Effector memory CD8-positive, alpha-beta T cell (primary cell): ENCODE measurements at regions not wholly inside any gene's neighbourhood (a gene's known extent, or its start where the extent isn't known, plus 50 kb on each side); places are given as distances from the start of the nearest gene placed in this dataset.

Experiments
- ATAC-seq: fragments of 150-1000 bp; cut with Tn5 transposase; replicated peaks from 2 replicates; pipeline ENCODE4 v1.10.0; 2021; ENCODE audit warnings: mild to moderate bottlenecking, moderate library complexity
- DNase-seq, 3 experiments: peaks; one replicate each; pipeline ENCODE4 v3.0.0; 2021
- H3K27ac Mint-ChIP-seq, 2 donors: one replicate each; pipeline ENCODE4 v1.8.0; 2022; ENCODE audit warnings: mild to moderate bottlenecking in 2 of 2, mixed read lengths in 2 of 2, moderate library complexity in 2 of 2
- H3K27me3 Mint-ChIP-seq, 2 donors: one replicate each; pipeline ENCODE4 v1.8.0; 2022; ENCODE audit warnings: mixed read lengths in 2 of 2
- H3K36me3 Mint-ChIP-seq: one replicate; pipeline ENCODE4 v1.8.0; 2022; ENCODE audit warnings: mild to moderate bottlenecking, moderate library complexity, mixed read lengths; ENCODE audit not compliant: insufficient read depth
- H3K4me1 Mint-ChIP-seq, 2 donors: one replicate each; pipeline ENCODE4 v1.8.0; 2022; ENCODE audit warnings: low read depth in 2 of 2, mixed read lengths in 2 of 2
- H3K4me3 Mint-ChIP-seq, 2 donors: one replicate each; pipeline ENCODE4 v1.8.0; 2022; ENCODE audit warnings: mild to moderate bottlenecking in 2 of 2, mixed read lengths in 2 of 2, moderate library complexity in 2 of 2
- H3K9me3 Mint-ChIP-seq, 2 donors: one replicate each; pipeline ENCODE4 v1.8.0; 2022; ENCODE audit warnings: mixed read lengths in 2 of 2

DNA sequence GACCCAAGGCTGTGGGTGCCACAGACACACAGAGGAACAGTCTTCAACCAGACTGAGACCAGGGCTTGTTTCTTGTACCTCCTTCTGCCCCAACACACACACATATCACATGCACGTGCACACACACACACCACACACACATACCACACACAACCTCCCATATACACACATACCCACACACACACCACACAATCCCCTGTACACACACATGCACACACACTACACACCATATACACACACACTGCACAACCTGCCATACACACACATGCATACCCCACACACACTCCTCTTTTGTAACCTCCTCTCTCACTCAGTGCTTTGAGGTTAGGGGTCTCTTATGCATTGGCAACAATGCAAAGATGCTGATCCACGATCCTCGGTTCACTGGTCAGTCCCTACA, 217.0 kb downstream of the AJAP1 start:
- Mint-ChIP-seq H3K27ac (no peak overlapping the region), H3K4me3 (no peak overlapping the region), H3K4me1 (no peaks in the 10 kb centered on the region), H3K9me3 (no peaks in the 10 kb centered on the region), H3K36me3 (no peaks in the 10 kb centered on the region), H3K27me3 (peaks cover 17 to 28% of the 10 kb centered on the region in 2 donors)
- DNase-seq (no peak), ATAC-seq (no peak)

DNA sequence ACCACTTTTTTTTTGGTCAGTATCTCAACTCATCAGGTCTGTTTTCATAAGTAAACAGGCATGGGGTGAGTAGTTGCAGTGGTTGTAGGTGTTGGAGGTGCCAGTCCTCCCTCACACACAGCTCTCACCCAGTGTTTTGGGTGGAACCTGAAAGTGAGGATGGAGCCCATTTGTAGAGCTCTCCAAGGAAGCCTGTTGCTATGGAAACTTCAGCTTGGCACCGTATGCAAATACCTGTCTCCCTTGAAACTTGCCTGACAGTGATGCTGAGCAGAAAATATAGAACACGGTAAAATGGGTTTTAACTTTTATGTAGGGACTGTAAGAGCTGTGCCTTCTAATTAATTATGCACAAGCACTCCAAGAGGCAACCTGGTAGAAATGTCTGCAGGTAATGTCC, 214.1 kb downstream of the AJAP1 start:
- no peak for ATAC-seq

DNA sequence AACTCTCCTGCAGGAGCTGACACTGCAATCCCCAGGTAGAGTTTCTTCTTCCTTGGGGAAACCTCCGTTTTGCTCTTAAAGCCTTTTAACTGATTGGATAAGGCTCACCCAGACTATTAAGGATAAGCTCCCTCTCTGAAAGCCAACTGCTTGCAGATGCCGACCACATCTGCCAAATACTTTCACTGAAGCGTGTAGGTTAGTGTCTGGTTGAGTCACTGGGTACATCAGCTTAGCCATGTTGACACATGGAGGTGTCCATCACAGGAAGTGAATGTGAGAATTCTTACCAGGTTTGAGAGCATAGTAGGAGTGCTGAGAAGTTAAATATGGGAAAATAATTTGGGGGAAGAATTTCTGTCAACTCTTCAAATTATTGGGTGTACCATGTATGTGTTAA, 202.0 kb downstream of the AJAP1 start:
- no peaks in the 10 kb centered on the region for H3K36me3 Mint-ChIP-seq
- no peaks in the 10 kb centered on the region for H3K4me1 Mint-ChIP-seq
- no peak overlapping the region for H3K4me3 Mint-ChIP-seq
- no peaks in the 10 kb centered on the region for H3K9me3 Mint-ChIP-seq
- ATAC-seq (no peak), DNase-seq (no peak)
- peaks cover 12 to 13% of the 10 kb centered on the region in 2 donors for H3K27me3 Mint-ChIP-seq
- H3K27ac Mint-ChIP-seq: no peak overlapping the region

More for the DNA sequence above, 214.1 kb downstream of the AJAP1 start:
- Mint-ChIP-seq H3K27me3 (peaks cover 30 to 32% of the 10 kb centered on the region in 2 donors), H3K4me1 (no peaks in the 10 kb centered on the region), H3K36me3 (no peaks in the 10 kb centered on the region), H3K4me3 (no peak overlapping the region), H3K27ac (no peak overlapping the region), H3K9me3 (no peaks in the 10 kb centered on the region)
- no peak for DNase-seq

DNA sequence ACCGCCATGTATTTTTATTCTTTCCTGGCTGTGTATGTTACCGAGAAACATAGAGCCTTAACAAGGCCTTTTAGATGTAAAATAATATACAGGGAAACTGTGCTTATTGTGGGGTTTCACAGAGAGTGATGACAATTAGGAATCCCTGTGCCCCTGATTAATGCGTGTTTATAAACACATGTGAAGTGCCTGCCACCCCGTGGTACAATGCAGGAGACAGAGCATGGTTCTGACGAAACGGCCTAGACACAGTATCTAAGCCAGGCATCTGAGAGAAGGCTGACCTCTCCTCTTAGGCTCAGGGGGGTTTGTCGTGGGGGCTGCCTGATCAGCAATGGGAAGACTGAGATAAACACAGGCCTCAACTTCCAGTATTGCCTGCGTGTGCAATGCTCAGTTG, 200.0 kb downstream of the AJAP1 start:
- H3K9me3 Mint-ChIP-seq: no peaks in the 10 kb centered on the region
- ATAC-seq (no peak), DNase-seq (no peak)
- H3K4me1 Mint-ChIP-seq: no peaks in the 10 kb centered on the region
- H3K27ac Mint-ChIP-seq: no peak overlapping the region
- H3K36me3 Mint-ChIP-seq: no peaks in the 10 kb centered on the region
- H3K27me3 Mint-ChIP-seq: peaks cover 12 to 13% of the 10 kb centered on the region in 2 donors
- no peak overlapping the region for H3K4me3 Mint-ChIP-seq

DNA sequence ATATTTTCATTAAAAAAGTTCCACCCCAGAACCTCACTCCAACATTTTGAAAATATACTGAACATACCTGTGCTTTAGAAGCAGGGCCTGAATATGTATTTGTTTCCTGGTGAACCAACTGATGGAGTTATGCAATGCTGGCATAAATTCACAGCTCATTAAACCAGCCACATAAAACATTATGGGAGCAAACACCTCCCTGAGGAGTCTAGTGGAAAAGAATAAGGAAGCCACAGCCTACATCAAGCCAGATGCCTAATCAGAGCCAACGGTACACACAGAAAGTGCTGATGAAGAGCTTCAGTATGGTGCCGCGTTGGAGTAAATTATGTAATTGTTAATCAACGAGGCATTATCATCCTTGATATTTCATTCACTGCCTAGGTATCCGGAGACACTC, 199.5 kb downstream of the AJAP1 start:
- ATAC-seq (no peak), DNase-seq (no peak)
- H3K27ac Mint-ChIP-seq: no peak overlapping the region
- no peaks in the 10 kb centered on the region for H3K36me3 Mint-ChIP-seq
- no peaks in the 10 kb centered on the region for H3K4me1 Mint-ChIP-seq
- no peaks in the 10 kb centered on the region for H3K9me3 Mint-ChIP-seq
- H3K4me3 Mint-ChIP-seq: no peak overlapping the region
- peaks cover 12 to 13% of the 10 kb centered on the region in 2 donors for H3K27me3 Mint-ChIP-seq

DNA sequence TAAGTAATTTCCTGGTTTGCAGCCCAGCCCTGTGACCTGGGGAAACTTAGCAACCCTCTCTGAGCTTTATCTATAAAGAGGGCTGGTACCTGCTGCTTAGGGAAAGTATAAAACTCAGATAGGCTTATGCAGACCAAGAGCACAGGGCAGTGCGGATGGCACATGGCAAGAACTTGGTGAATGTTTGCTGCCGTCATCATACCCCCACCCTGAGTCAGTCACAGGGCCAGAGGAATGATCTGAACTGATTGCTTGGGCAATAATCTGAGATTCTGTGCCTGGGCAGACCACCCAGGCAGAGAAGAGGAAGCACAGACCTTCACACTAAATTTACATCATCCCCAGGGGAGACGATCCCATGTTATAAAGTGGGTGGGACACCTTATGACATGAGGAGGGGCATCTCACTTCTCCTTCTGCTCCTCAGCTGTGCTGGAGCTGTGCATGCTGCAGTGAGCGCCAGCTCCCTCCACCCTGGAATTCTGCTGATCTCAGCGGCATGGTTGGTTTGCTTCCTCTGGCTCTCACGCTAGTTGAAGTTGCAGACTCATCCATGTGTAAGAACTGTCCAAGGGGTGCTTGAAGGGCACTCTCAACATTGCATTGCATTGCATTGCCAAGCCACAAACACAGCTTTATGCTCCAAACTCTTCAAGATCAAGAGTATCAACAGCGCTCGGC, 197.1 kb downstream of the AJAP1 start:
- Mint-ChIP-seq H3K9me3 (no peaks in the 10 kb centered on the region), H3K36me3 (no peaks in the 10 kb centered on the region), H3K27me3 (peaks cover 23 to 25% of the 10 kb centered on the region in 2 donors), H3K4me1 (no peaks in the 10 kb centered on the region), H3K27ac (no peak overlapping the region), H3K4me3 (no peak overlapping the region)
- no peak for ATAC-seq
- DNase-seq: no peak

DNA sequence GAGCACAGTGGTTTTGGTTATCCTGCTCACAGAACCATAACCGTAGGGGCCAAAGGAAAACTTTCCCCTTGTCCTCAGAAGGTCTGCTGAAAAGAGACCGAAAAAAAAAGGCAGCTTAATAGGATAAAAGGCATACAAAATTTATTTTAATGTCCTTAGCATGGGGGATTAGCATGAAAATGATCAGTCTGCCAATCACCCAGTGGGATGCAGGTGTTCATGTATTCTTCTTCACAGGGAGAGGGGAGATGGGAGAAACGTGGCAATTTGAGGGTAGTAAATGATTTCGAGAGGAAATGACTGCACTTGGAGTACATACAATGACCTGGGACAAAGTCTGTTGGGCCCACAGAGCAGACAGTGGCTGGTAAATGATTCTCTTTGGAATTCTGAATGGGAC, 194.0 kb downstream of the AJAP1 start:
- no peak for DNase-seq
- Mint-ChIP-seq H3K4me3 (no peak overlapping the region), H3K9me3 (no peaks in the 10 kb centered on the region), H3K27me3 (peaks cover 19 to 25% of the 10 kb centered on the region in 2 donors), H3K4me1 (no peaks in the 10 kb centered on the region), H3K27ac (no peak overlapping the region), H3K36me3 (no peaks in the 10 kb centered on the region)
- no peak for ATAC-seq

DNA sequence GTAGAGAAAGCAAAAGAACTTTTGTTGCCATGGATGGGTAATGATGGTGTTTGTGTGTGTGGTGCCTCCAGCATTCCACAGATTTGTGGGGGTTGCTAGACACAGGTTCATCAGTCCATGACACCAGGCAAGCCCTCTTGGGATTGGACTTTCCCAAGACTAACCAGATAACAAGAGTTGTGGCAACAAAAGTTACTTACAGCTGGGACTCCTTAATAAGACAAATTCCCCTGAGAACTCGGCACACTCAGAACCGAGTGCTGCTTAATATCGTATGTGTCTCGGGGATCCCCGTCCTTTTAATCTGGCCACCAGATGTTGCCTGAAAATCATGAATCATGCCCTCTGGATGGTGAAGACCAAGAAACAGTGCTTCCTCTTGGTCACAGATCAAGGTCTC, 193.3 kb downstream of the AJAP1 start:
- Mint-ChIP-seq H3K36me3 (no peaks in the 10 kb centered on the region), H3K27ac (no peak overlapping the region), H3K27me3 (peaks cover 16 to 23% of the 10 kb centered on the region in 2 donors), H3K4me3 (no peak overlapping the region), H3K4me1 (no peaks in the 10 kb centered on the region), H3K9me3 (no peaks in the 10 kb centered on the region)
- ATAC-seq: no peak
- DNase-seq: no peak
